CD4-positive, alpha-beta T cell (primary cell): ENCODE measurements at regions not wholly inside any gene's neighbourhood (a gene's known extent, or its start where the extent isn't known, plus 50 kb on each side); places are given as distances from the start of the nearest gene placed in this dataset.
A peak's percentile ranks its signal among the peaks of the same experiment; 100 is the strongest.

Experiments
- ATAC-seq: fragments of 200-7000 bp; cut with Tn5 transposase; one replicate; pipeline ENCODE4 v1.10.0; 2022; ENCODE audit warnings: mild to moderate bottlenecking; ENCODE audit not compliant: poor library complexity
- CTCF ChIA-PET: fragments of 350-600 bp; sonication (Branson Sonifier 250); formaldehyde crosslinking; loops from one replicate; lab custom pipeline; 2021; ENCODE audit warnings: antibody characterized with exemption, inconsistent platforms; lab: Charles Lee
- POLR2A ChIA-PET: fragments of 350-600 bp; sonication (Branson Sonifier 250); formaldehyde crosslinking; loops from one replicate; lab custom pipeline; 2021; ENCODE audit warnings: antibody characterized with exemption, inconsistent platforms; lab: Charles Lee
- DNase-seq, 14 experiments: peaks; one replicate each; pipeline ENCODE4 v3.0.0-alpha.2; 2013 to 2020; ENCODE audit warnings: mixed read lengths in 2 of 14
- H3K27ac ChIP-seq, 2 donors: one replicate each; pipeline versions ENCODE4 v1.5.1 to v1.7.0; 2013; ENCODE audit warnings: low read length in 2 of 2, low read depth in 1 of 2, mild to moderate bottlenecking in 1 of 2
- H3K27me3 ChIP-seq, 2 experiments: 1 replicate in 1 of 2; 2 replicates in 1 of 2; pipeline versions ENCODE4 v1.6.1 to v1.7.0; 2013; ENCODE audit warnings: low read length in 2 of 2, control low read depth in 1 of 2, mild to moderate bottlenecking in 1 of 2, moderate library complexity in 1 of 2; ENCODE audit not compliant: insufficient read depth in 2 of 2, control insufficient read depth in 1 of 2
- H3K36me3 ChIP-seq: one replicate; pipeline ENCODE4 v1.6.1; 2013; ENCODE audit warnings: low read length, control low read depth; ENCODE audit not compliant: insufficient read depth
- H3K4me1 ChIP-seq: one replicate; pipeline ENCODE4 v1.6.1; 2013; ENCODE audit warnings: low read length, control low read depth; ENCODE audit not compliant: insufficient read depth
- H3K4me3 ChIP-seq: one replicate; pipeline ENCODE4 v1.5.1; 2013; ENCODE audit warnings: mild to moderate bottlenecking, low read length, moderate library complexity
- H3K9me3 ChIP-seq, 2 experiments: 1 replicate in 1 of 2; 2 replicates in 1 of 2; pipeline versions ENCODE4 v1.6.1 to v1.7.0; 2013; ENCODE audit warnings: low read length in 2 of 2, mild to moderate bottlenecking in 2 of 2, control low read depth in 1 of 2, moderate library complexity in 1 of 2; ENCODE audit not compliant: control insufficient read depth in 1 of 2, insufficient read depth in 1 of 2
- H3K27ac Mint-ChIP-seq: one replicate; pipeline ENCODE4 v1.8.0; 2020; ENCODE audit warnings: mixed read lengths
- H3K27me3 Mint-ChIP-seq: one replicate; pipeline ENCODE4 v1.8.0; 2021; ENCODE audit warnings: mixed read lengths
- H3K36me3 Mint-ChIP-seq: one replicate; pipeline ENCODE4 v1.8.0; 2021; ENCODE audit warnings: low read depth, mixed read lengths
- H3K4me1 Mint-ChIP-seq: one replicate; pipeline ENCODE4 v1.8.0; 2021; ENCODE audit warnings: low read depth, mixed read lengths
- H3K4me3 Mint-ChIP-seq: one replicate; pipeline ENCODE4 v1.8.0; 2020; ENCODE audit warnings: mild to moderate bottlenecking, mixed read lengths
- H3K9me3 Mint-ChIP-seq: one replicate; pipeline ENCODE4 v1.8.0; 2020; ENCODE audit warnings: mixed read lengths
- intact Hi-C, 2 experiments: fragments of 100-400 bp; cut with DNase I in 1 of 2; cut with micrococcal nuclease in 1 of 2; formaldehyde crosslinking; loops; one replicate each; pipeline versions ENCODE4 v1.15.1 to v1.9.0; 2023 to 2025; cut with DNase I, micrococcal nuclease
- TF ChIP-seq, protein P1 (sequence below): fragments of 200-600 bp; IDR thresholded peaks from one replicate; pipeline ENCODE4 v1.8.0; 2022; ENCODE audit warnings: antibody characterized with exemption, mild to moderate bottlenecking

DNA sequence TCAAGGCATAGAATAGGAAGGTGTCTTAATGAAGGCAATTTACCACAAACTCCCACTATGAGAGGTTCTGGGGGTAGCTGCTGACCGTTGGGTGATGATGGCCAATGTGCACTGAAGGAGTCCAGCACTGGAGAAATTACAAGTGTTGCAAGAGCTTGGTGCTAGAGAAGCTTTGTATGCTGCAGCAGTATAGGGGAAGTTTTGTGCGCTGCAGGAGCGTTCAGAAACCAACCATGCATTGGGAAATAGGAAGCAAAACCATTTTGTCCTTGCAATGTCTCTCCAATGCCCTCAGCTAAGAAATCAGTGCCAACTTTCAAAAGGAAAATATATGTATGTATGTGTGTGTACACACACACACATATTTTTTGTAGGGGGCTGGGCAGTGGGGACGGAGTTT lies 441.6 kb upstream of the NAALADL2 start:
- no peak overlapping the region for H3K27ac ChIP-seq
- no peak overlapping the region for H3K4me3 ChIP-seq
- no peaks in the 10 kb centered on the region for H3K36me3 ChIP-seq
- ATAC-seq (no peak), DNase-seq (peak in 3 of 14 experiments; percentile 2 to 13 (median 2))
- intact Hi-C loops, result no loop called here
- TF ChIP-seq, protein P1, sequence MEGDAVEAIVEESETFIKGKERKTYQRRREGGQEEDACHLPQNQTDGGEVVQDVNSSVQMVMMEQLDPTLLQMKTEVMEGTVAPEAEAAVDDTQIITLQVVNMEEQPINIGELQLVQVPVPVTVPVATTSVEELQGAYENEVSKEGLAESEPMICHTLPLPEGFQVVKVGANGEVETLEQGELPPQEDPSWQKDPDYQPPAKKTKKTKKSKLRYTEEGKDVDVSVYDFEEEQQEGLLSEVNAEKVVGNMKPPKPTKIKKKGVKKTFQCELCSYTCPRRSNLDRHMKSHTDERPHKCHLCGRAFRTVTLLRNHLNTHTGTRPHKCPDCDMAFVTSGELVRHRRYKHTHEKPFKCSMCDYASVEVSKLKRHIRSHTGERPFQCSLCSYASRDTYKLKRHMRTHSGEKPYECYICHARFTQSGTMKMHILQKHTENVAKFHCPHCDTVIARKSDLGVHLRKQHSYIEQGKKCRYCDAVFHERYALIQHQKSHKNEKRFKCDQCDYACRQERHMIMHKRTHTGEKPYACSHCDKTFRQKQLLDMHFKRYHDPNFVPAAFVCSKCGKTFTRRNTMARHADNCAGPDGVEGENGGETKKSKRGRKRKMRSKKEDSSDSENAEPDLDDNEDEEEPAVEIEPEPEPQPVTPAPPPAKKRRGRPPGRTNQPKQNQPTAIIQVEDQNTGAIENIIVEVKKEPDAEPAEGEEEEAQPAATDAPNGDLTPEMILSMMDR, result no peak
- POLR2A ChIA-PET, result no interaction called here
- Mint-ChIP-seq H3K4me3 (no peak overlapping the region), H3K4me1 (no peaks in the 10 kb centered on the region), H3K36me3 (no peaks in the 10 kb centered on the region), H3K9me3 (no peaks in the 10 kb centered on the region), H3K27me3 (no peaks in the 10 kb centered on the region), H3K27ac (no peak overlapping the region)
- CTCF ChIA-PET, result no interaction called here
- H3K4me1 ChIP-seq, result no peaks in the 10 kb centered on the region
- no peaks in the 10 kb centered on the region for H3K27me3 ChIP-seq
- no peaks in the 10 kb centered on the region for H3K9me3 ChIP-seq

DNA sequence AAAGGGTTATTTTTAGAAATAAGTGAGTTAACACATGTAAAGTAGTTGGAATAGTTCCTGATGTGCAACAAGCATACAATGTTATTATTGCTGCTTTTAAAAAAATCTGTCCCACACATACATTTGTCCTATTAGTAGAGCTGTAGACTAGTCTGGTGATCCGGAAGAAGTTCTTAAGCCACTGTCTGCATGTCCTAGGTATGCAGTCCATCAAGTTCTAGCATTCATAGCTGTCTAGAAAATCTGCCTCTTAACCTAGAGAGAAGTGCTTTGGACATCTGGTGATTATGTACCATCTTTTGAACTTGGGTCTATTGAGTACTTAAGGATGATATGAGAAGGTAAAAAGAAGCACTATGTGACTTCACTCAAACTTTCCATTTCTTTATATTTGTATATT lies 439.9 kb upstream of the NAALADL2 start:
- ATAC-seq (no peak), DNase-seq (no peak)
- Histone ChIP-seq H3K27ac (no peak overlapping the region), H3K4me3 (no peak overlapping the region), H3K36me3 (no peaks in the 10 kb centered on the region), H3K9me3 (no peaks in the 10 kb centered on the region), H3K4me1 (no peaks in the 10 kb centered on the region), H3K27me3 (no peaks in the 10 kb centered on the region)
- no peaks in the 10 kb centered on the region for H3K9me3 Mint-ChIP-seq
- H3K4me1 Mint-ChIP-seq, result no peaks in the 10 kb centered on the region
- H3K27ac Mint-ChIP-seq, result no peak overlapping the region
- ChIA-PET POLR2A (no interaction called here), CTCF (no interaction called here)
- TF ChIP-seq, protein P1, result no peak
- H3K36me3 Mint-ChIP-seq, result no peaks in the 10 kb centered on the region
- no peaks in the 10 kb centered on the region for H3K27me3 Mint-ChIP-seq
- intact Hi-C loops, result no loop called here
- H3K4me3 Mint-ChIP-seq, result no peak overlapping the region

DNA sequence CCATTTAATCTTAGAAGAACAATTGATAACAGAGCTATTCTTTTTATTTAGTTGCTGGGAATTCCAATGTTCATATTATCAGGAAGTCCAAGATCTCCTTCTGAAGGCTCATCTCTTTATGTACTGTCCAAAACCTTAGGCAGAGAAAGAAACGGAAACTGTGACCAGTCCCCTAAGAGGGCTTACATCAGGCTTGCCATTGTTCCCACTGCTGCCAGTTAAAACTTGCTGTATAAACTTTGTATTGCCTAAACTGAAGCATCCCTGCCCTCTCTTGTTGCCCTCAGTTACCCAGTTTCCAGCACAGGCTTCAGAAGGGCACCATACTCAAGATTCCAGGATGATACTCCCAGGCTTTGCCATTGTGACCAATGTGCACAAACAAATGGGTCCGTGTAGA lies 435.2 kb upstream of the NAALADL2 start:
- no peaks in the 10 kb centered on the region for H3K9me3 Mint-ChIP-seq
- ChIA-PET POLR2A (no interaction called here), CTCF (no interaction called here)
- H3K36me3 Mint-ChIP-seq, result no peaks in the 10 kb centered on the region
- no peaks in the 10 kb centered on the region for H3K4me1 ChIP-seq
- H3K27me3 ChIP-seq, result no peaks in the 10 kb centered on the region
- no peak overlapping the region for H3K27ac ChIP-seq
- H3K36me3 ChIP-seq, result no peaks in the 10 kb centered on the region
- H3K4me3 ChIP-seq, result no peak overlapping the region
- intact Hi-C loops, result no loop called here
- no peaks in the 10 kb centered on the region for H3K4me1 Mint-ChIP-seq
- no peaks in the 10 kb centered on the region for H3K27me3 Mint-ChIP-seq
- no peak overlapping the region for H3K27ac Mint-ChIP-seq
- no peaks in the 10 kb centered on the region for H3K9me3 ChIP-seq
- no peak overlapping the region for H3K4me3 Mint-ChIP-seq
- DNase-seq (no peak), ATAC-seq (no peak)
- TF ChIP-seq, protein P1, result no peak
